ENCODE measurements at regions not wholly inside any gene's neighbourhood (a gene's known extent, or its start where the extent isn't known, plus 50 kb on each side); places are given as distances from the start of the nearest gene placed in this dataset.

DNA sequence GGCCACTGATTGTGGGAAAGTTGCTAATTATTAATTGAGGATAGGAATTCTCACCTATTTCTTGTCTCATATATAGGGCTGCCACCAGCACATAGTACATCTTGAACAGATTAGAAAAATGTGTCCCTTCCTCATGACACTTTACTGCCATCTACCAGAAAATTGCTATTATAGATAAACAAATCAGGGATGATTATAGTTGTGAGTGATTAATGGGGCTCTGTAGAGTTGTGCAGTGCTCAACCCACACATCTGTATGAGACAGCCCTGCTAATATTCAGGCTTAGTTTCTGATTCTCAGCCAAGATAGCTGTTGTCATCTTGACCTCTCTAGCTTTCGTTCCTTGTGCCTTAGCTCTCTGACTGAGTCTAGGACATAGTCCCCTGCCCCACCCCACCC lies 373.3 kb downstream of the TLE4 start:
- DNase-seq (ENCODE audit: low spot score) = no peak

DNA sequence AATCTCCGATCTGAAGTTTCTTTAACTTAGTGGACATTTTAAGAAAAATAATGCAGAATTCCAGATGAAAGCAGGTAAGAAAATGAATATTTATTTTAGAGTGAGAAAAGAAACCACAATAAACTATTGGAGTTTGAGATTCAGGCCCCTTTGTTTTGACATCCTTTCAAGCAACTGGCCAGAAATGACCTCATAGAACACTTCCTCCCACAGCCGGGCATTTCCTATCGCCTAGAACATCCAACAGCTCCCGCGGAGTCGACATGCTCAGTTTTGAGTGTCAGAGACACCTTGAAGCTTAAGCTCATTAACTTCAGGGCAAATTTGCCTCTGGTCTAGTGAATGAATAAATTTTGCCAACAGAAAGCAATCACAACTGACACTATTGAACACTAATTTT lies 369.2 kb downstream of the TLE4 start:
- no peak for DNase-seq (ENCODE audit: low spot score)

DNA sequence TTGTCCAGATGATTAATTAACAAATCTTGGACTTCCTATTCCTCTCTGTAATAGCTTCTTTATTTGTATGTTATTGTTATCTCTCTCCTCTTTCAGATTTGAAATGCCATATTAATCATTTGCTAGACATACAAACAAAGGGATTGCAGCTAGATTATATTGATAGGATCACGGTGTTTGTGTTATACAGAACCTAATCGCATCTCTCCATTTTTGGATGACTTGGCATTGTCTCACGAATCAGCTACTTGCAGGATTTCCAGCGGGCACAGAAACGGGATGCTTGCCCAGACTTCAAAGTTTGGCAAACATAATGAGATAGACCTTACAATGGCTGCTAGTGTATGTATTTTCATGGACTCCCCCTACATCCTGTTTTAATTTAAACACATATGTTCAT lies 368.1 kb downstream of the TLE4 start:
- DNase-seq (ENCODE audit: low spot score) = no peak

DNA sequence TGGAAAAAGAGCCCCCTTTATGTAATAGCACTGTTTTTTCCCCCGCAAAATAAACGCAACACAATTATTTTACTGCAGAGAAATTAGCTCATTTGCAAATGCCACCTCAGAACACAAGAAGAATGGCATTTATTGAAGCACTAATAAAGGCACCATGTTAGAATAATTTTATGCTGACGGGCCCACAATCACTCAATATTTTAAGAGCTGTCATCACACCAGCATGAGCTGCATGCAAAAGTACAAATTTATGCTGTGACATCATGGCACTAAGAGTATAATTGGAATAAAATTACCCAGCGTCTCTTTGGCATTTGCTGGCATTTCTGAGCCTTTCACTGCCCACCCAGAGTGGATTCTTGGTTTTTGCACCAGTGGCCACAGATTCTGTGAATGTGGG lies 364.6 kb downstream of the TLE4 start:
- no peak for DNase-seq (ENCODE audit: low spot score)

DNA sequence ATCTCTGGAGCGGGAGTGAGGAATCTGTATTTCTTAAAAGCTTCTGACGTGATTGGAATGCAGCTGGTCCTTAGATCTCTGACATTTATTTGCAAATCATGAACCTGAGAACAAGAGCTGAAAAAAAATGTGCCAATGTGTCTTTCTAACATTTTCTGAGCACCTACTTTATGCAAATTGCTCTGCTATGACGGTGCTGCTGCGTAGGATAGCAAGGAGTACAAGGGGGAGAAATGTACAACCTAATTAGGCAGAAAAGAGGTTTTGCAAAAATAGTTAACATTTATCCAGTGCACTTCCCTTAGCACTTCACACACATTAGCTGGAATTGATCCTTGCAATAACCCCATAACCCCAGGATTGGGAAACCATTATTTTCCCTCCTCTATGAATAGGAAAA lies 357.5 kb downstream of the TLE4 start:
- no peak for DNase-seq (ENCODE audit: low spot score)

DNA sequence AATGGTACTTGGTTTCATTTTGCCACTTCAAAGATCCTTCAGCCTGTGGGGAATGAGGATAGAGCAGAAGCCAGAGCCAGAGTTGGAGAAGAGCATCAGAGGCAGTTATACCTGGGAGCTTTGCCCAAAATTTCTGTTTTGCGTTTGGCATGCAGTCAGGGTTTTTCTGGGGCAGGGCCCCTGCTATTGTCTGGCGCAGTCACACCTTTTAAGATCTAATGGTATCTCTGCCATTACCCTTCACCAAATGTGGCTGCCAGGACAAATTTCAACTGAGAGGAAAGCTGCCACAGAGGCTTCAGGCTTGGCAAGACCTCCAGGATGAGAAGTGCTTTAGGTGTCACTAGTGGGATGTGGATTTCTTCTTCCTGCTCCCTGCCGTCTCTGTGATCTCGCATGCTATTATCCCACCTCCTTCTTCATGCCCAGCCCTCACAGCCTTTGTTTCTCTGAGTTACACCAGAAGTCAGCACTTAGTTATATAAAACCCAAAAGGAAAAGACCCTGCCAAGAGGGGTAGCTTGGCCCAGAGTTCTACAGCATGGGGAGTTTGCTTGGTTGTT lies 357.0 kb downstream of the TLE4 start:
- no peak for DNase-seq (ENCODE audit: low spot score)

DNA sequence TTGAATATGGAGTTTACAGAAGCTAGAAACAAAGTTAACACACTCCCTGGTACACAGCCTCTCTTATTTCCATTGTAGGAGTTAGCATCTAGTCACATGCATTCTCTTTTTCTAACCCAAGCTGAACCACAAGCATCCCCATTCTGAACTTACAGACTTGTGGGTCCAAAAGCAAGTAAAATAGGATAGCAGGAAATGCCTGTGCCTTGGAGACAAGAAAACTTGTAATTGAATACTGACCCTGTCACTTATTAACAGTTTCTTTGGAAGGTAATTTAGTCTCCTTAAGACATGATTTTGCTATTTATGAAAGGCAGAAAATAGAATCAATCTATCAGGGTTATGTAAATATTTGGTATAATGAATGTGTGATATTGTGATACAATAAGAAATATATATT lies 353.6 kb downstream of the TLE4 start:
- DNase-seq (ENCODE audit: low spot score) = no peak

DNA sequence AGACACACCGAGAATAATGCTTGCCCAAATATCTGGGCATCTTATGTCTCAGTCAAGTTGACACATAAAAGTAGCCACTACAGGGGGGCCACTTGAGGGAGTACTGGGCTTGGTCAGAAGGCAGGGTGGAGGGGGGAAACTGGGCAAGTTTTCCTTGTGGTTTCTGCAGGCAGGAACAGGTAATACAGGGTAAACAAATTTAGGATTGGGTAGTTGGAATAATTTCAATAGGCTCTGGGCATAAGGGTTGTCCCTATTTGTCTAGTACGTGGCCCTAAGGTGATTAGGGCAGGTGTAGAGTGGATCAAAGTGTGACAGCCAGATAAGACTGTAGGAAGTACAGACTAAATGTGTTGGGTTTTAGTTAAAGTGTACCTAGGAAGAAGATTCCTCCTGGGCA lies 353.1 kb downstream of the TLE4 start:
- no peak for DNase-seq (ENCODE audit: low spot score)

DNA sequence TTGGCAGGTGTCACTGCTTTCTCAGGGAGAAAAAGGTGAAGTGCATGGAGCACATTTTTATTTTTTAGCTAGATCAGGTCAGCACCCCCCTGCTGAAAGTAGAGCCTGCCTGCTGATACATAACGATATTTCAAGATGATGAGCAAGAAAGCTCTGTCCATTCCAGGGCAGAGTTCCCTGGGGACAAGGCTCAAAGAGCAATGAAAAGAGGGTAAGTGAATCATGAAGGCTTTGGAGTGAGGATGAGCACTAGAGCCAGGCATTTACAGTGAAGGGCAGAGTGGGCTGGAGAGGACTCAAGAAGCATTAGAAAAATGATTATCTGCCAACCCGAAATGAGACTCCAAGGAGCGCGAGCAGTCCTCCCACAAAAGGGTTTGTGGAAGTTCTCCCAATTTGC lies 345.7 kb downstream of the TLE4 start:
- DNase-seq (ENCODE audit: low spot score) = peak; percentile 14

DNA sequence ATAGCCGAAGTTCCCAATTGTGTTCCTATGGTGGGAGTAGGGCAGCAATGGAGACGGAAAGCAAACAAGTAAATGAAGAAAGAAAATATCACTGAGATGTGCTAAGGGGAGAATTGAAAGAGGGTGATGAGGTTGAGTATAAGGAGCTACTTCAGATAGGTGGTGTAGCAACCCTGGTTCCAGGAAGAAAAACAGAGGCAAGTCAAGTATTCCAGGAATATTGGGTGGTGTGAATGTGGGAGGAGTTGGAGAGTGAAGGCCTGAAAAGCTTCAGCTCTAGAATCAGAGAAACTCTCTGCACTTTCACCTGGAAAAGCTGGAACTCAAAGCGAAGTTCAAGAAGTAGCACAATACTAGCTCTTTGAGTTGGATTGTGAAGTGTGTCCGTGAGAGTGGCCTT lies 342.1 kb downstream of the TLE4 start:
- DNase-seq (ENCODE audit: low spot score) = no peak

DNA sequence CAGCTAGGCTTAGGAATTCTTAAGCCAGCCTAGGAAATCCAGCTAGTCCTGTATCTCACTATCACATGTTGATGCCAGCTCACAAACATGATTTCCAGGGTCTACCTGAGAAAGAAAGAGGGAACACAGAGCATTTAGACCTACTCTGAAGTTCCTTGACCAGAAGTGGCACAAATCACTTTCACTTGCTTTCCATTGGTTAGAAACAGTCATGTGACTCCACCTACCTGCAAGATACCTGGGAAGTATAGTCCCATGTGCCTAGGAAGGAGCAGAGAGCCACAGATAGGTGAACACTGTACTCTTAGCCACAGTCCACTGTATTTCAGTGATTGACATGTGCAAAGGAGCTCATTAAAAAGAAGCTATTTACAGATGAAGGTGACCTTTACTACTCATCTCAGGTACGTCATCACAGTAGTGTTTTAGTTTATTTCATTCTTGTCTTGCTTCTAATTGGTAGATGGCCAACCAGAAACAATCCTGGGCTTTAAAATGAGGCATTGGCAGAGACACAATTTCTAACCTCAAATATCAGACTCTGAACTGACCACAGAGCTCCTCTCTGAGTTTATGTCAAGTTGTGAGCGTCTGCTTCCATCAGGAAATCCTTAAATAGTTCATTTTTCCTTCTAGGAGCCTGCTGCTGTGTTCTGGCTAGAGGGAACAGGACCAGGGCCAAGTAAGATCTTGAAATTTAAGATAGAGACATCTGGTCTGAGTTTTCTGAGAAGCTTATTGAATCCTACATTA lies 340.7 kb downstream of the TLE4 start:
- DNase-seq (ENCODE audit: low spot score) = peak; percentile 9

DNA sequence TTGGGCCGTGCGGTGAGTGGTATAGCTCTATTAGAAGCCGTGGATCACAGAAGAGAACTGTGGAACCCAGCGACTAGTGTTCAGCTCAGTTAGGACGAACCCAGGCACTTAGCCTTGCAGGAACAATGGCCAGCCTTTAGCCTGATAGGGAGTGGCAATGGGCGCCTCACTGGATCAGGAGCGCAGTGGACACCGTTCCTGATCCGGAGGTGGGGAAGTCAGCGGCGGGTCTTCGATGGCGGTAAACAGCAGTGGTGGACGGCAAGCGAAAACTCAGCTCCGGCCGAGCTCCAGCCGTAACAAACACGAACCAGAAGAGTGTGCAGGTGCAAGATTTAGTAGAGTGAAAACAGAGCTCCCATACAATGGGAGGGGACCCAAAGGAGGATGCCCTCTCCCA lies 340.0 kb downstream of the TLE4 start:
- no peak for DNase-seq (ENCODE audit: low spot score)

DNA sequence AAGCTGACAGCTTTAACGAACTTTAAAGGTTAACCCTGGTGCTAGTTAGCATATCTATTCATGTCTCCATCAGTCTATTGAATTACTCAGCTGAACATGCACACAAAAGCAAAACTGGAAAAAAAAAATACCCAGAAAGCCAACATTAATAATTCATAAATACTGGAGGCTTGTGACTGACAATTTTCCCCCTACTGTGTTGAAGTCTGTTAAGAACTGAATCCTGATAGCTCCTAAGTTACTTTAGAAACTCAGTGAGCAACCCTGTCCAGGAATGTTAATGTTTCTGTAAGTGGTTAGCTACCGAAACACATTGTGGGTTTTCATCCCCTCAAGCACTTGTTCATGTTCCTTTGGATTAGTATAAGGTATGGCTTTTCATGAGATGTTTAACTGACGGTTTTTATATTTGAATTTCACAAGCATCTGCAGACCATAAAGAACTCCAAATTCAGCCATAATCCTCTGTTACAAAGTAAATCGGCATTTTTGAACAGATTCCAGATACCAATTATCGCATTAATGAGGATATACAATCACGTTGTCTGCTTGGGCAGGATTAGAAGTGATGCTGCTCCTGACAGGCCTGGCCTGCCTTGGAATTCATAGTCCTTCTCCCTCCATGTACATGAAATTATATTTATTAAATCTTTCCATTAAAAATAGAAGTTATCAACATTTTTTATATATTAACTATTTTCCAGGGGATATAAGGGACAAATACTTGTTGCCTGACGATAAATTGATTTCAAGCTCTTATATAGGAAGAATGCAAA lies 331.2 kb downstream of the TLE4 start:
- no peak for DNase-seq (ENCODE audit: low spot score)

DNA sequence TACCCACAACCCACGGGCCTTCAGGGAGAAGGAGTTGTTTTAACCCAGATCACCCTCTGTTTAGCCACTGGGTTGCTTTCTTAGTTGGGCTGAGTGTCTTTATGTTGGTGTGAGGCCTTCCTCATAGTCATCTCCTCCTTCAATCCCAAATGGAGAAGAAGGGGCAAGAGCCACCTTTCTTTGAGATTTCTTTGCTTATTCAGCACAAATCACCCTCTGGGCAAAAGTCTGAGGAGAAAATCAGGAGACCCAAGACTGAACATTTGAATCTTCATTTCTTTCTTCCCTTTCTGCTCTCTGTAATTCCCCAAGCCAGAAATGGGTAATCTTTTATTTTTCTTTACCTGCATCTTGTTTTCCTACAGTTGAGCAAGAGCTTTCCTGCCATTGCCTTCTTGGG lies 329.0 kb downstream of the TLE4 start:
- DNase-seq (ENCODE audit: low spot score) = no peak

DNA sequence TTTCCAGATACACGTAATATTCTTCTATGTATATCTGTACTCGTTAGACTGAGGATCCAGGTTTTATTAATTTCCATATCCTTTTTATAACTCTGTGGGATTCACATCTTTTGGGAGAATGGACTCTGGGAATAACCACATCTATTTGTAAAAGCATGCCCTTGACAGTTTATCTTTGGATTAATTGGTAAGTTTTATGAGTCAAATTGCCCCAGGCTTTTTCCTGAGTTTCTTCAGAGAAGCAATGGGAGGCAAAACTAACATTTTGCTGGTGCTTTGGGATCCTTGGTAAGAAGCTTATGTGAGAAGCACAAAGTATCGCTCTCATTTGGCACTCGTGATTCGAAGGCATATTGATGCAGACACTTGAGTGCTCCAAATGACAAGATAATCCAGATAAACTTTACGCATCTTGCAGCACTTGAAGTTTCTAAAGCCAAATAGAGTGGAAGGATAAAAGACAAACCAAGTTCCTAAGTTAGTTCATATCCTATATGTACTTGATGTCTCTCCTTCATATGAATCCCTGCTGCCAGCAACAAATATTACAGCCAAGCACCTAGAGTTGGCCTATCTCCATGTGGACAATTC lies 324.7 kb downstream of the TLE4 start:
- no peak for DNase-seq (ENCODE audit: low spot score)

DNA sequence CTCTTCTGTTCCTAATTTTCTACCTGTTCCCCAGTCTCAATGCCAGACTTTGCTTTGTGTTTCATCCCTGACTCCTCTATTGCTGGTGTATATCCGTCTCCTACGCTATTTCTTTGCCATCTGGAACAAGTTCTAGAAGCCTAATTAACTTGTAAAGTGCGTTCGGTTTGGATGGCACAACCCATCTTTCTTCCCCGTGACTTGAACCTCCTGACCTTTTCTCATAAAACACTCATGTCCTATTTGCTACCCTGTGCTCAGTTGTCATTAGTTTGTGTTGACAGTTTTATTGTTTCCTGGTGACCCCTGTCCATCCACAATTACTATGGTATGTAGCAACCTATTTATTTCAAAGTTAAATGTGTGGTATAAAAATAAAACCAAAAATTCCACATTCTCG lies 323.5 kb downstream of the TLE4 start:
- no peak for DNase-seq (ENCODE audit: low spot score)

DNA sequence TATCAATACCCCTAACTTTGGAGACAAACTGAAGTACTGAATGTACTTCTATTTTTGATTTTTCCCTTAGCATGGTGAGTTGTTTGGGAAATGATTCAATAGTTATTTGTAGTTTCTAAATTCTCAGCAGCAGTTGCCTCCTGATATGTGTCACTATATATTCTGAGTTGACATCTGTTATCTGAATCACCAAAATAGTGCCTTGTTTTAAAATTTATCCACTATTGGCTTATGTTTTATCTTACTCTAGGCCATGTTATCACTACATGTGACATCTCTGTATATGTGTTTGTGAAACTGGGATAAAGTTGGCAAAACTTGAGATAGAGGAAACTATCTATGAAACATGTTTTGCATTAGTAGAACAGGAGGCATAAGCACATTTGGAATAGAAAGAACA lies 317.6 kb downstream of the TLE4 start:
- DNase-seq (ENCODE audit: low spot score) = no peak

DNA sequence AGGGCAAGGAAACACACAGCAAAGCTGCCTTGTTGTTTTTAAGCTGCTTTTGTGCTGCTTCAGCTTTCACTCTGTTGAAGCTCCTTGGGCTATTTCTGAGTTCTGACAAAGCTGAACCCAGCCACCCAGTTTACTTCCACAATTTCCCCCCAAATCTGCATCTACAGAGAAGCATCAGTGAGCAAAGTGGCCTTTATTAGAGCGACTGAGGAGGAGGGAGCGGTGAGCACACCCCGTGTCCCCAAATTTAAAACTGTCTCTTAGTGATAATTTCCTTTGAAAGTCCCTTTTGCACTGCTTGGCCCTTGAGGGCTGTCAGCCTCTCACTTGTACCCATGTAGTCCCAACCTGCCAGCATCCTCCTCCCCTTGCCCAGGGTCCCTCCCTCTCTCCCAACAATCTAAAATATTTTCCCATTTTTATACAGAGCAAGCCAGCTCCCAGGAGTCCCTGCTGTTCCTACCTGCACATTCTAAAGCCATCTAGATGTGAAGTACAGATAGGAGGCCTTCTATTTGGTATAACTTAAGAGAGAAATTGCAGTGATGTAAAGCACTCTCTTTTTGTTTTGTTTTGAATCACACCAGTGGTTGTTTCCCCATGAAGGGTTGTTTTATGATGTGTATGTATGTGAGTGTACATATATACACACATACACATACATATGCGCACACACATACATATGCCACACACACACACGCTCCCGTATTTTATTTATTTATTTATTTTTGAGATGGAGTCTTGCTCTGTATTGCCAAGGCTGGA lies 313.5 kb downstream of the TLE4 start:
- no peak for DNase-seq (ENCODE audit: low spot score)

DNA sequence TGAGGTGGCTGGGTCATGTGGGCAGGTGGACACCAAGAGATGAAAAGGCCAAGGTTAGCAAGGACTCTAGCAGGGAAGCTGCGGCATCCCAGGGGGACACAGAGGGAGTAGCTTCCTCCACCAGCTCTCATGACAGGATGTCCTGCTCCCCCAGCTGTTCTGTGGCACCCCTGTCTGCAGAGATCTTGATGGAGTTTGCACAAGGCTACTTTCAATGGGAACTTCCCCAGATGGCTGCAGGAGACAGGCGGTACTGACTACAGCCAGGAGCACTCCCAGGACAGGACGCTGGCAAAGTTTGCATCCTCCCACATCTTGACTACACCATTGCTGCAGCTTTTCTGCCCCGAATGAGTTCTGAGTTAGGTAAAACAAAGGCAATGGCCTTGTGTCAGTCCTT lies 312.8 kb downstream of the TLE4 start:
- no peak for DNase-seq (ENCODE audit: low spot score)

DNA sequence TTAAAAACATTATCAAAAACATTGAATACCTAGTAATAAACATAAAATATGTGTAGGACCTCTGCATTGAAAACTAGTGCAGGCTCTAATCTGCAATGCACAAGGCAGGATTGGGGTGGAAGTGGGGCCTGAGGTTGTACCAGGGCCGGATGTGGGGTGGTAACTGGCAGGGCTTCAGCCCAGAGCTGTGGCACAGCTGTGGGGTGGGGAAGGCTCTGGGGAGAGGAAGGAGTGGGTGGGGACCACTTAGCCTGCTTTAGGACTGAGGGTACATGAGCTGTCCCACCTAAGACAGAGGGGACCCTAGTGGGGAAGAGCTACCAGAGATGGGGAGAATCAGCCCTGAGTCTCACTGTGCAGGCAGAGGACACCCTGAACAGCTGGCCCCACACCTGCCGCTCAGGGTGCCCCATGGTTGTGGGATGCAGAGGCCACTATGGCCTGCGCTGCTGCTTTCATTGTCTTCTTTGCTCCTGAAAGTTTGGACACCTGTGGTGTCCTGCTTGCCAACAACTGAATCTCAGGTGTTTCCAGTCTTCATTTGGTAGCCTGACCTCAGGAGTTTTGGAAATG lies 311.4 kb downstream of the TLE4 start:
- no peak for DNase-seq (ENCODE audit: low spot score)

DNA sequence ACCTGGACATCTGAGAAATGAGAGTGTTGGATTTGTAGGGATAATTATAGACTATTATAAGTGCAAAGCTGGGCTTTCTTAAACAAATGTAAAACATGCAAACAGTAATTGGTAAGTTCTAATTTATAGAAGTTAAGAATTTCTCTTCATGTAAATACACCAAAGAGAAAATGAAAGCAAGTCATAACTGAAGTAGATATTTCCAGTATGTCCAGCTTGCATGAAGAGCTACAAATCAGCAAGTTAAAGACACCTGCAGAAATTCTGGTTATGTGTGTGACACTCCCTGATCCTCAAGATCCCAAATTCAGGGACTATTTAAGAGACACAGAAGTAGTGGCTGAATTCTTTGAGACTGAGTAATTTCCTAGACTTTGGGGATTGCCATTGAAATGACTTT lies 308.9 kb downstream of the TLE4 start:
- DNase-seq (ENCODE audit: low spot score) = no peak

All from AG08395 (cell line).